ENCODE measurements at regions not wholly inside any gene's neighbourhood (a gene's known extent, or its start where the extent isn't known, plus 50 kb on each side); places are given as distances from the start of the nearest gene placed in this dataset.
A peak's percentile ranks its signal among the peaks of the same experiment; 100 is the strongest.

DNA sequence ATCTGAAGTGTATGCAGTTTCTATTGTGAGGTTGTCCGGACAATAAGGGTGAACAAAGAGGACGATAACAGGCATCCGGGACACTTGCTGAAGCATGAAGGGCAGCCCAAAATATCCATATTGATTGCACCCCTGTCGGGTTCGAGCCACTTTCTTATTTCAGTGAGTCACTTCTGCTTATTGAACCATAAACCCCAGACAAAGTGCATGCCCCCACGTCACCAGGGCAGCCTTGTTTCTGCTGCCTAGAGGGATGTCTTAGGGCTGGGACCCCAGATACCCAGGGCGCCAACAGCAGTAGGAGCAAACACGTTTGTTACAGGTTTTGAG lies 175.3 kb upstream of the LYZL1 start:
- TF ChIP-seq POLR2A (IDR thresholded peaks at IDR 0.05), result no peak
- no peak overlapping the region for H3K4me3 ChIP-seq
- WGBS, 5 donors, result 47 to 61% (median 50%) methylated on average over 8 of the region's 8 CpGs
- intact Hi-C loops (cut with DNase I; ENCODE audit: low total_unique reads), result no loop called here
- DNase-seq, result no peak
- H3K9me3 ChIP-seq, result peaks cover 0 to 25% (median 21%) of the 10 kb centered on the region in 4 donors
- H3K4me1 ChIP-seq, result no peaks in the 10 kb centered on the region
- no peaks in the 10 kb centered on the region for H3K27me3 ChIP-seq
- no peak overlapping the region for H3K27ac ChIP-seq
- H3K36me3 ChIP-seq, result no peaks in the 10 kb centered on the region

DNA sequence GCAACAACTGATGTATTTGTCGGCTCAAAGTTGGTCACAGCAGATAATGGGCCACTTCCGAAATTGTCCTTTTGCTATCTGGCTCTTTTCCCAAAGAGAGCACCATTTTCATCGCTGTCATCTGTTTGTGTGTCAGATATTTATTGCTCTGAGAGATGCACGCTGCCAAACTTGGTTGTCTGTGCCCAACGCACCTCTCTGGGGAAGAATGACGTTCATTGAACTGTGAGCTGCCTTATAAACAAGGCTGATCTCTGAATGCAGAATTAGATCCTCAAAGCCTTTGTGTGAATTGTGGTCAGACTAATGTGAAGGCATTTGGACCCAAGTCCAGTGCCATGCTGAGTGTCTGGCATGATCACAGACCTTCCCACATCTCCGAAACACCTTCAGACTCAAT lies 174.7 kb upstream of the LYZL1 start:
- 86 to 92% (median 88%) methylated on average over 7 of the region's 7 CpGs for WGBS, 5 donors
- H3K27ac ChIP-seq, result no peak overlapping the region

DNA sequence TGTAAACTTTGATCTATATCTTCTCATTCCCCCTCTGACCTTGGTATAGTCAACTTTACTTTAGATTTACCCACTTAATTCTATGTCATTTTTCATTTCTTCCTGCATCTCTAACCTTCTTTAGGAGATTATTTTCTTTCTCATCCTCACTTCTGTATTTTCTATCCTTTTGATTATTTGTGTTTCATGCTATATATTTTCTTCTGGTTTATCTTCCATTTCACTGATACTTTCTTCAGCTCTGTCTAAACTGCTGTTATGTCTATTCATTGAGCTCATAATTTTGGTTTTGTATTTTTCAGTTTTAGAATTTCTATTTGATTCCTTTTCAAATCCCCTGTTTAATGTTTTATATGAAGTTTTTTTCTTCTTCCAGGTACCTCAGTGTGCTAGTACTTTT lies 171.1 kb upstream of the LYZL1 start:
- Histone ChIP-seq H3K27me3 (no peaks in the 10 kb centered on the region), H3K27ac (no peak overlapping the region), H3K36me3 (no peaks in the 10 kb centered on the region), H3K9me3 (peaks cover 0 to 30% (median 21%) of the 10 kb centered on the region in 4 donors), H3K4me3 (no peak overlapping the region), H3K4me1 (no peaks in the 10 kb centered on the region)
- TF ChIP-seq, protein P1, sequence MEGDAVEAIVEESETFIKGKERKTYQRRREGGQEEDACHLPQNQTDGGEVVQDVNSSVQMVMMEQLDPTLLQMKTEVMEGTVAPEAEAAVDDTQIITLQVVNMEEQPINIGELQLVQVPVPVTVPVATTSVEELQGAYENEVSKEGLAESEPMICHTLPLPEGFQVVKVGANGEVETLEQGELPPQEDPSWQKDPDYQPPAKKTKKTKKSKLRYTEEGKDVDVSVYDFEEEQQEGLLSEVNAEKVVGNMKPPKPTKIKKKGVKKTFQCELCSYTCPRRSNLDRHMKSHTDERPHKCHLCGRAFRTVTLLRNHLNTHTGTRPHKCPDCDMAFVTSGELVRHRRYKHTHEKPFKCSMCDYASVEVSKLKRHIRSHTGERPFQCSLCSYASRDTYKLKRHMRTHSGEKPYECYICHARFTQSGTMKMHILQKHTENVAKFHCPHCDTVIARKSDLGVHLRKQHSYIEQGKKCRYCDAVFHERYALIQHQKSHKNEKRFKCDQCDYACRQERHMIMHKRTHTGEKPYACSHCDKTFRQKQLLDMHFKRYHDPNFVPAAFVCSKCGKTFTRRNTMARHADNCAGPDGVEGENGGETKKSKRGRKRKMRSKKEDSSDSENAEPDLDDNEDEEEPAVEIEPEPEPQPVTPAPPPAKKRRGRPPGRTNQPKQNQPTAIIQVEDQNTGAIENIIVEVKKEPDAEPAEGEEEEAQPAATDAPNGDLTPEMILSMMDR (IDR thresholded peaks at IDR 0.05), result no peak
- TF ChIP-seq POLR2AphosphoS5 (IDR thresholded peaks at IDR 0.05) (no peak), EP300 (IDR thresholded peaks at IDR 0.05) (no peak), POLR2A (IDR thresholded peaks at IDR 0.05) (no peak)
- no peak for DNase-seq
- intact Hi-C loops (cut with DNase I; ENCODE audit: low total_unique reads), result no loop called here

More for the DNA sequence above, 174.7 kb upstream of the LYZL1 start:
- peaks cover 0 to 30% (median 21%) of the 10 kb centered on the region in 4 donors for H3K9me3 ChIP-seq
- H3K4me3 ChIP-seq, result no peak overlapping the region
- H3K27me3 ChIP-seq, result no peaks in the 10 kb centered on the region
- no peaks in the 10 kb centered on the region for H3K36me3 ChIP-seq
- intact Hi-C loops (cut with DNase I; ENCODE audit: low total_unique reads), result no loop called here
- no peaks in the 10 kb centered on the region for H3K4me1 ChIP-seq
- no peak for TF ChIP-seq POLR2AphosphoS5 (IDR thresholded peaks at IDR 0.05)
- no peak for TF ChIP-seq POLR2A (IDR thresholded peaks at IDR 0.05)
- TF ChIP-seq, protein P1 (IDR thresholded peaks at IDR 0.05), result no peak
- TF ChIP-seq EP300 (IDR thresholded peaks at IDR 0.05), result no peak
- no peak for DNase-seq

DNA sequence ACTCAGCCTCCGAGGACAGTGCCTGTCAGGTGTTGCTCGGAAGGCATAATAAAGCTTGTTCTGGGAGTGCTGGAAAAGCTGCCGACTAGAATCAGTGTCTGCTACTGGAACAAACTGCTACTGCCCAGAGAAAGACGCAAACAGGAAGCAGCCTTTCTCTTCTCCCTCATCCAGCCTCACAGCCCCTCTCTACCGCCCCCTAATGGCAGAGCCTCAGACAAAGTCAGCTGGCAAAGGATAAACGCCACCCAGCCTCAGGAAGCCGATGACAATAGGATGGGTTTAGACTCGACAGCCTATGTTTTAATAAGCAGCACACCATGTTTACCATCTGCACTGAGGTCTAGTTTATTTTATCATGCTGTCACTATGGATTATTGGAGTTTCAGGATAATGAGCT lies 169.5 kb upstream of the LYZL1 start:
- Histone ChIP-seq H3K36me3 (no peaks in the 10 kb centered on the region), H3K27me3 (no peaks in the 10 kb centered on the region), H3K4me3 (no peak overlapping the region), H3K27ac (no peak overlapping the region), H3K4me1 (no peaks in the 10 kb centered on the region), H3K9me3 (peaks cover 0 to 39% (median 21%) of the 10 kb centered on the region in 4 donors)
- intact Hi-C loops (cut with DNase I; ENCODE audit: low total_unique reads), result no loop called here
- peak; percentile 59 to 71 for DNase-seq
- TF ChIP-seq, protein P1 (IDR thresholded peaks at IDR 0.05), result peak in 2 of 7 experiments; percentile 7 to 27
- no peak for TF ChIP-seq POLR2A (IDR thresholded peaks at IDR 0.05)
- WGBS, 5 donors, result 52 to 61% (median 55%) methylated on average over 7 to 8 of the region's 8 CpGs

DNA sequence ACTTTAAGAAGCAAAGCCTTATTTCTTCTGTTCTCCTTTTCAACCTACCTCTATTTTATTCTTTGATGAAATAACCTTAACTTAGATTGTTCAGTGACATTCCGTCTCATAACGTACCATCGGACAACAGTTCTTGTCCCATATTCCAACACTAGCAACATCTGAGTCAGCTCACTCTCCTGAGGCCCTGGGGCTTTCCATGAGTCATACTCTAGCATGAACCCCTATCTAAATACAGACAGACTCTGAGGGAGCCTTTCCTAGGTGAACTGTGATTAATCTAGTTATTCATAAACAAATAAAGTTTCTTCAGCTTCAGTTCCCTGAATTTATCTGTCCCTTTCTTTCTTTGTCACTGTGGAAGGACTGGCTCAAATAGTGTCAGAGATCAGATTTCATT lies 168.7 kb upstream of the LYZL1 start:
- WGBS, 5 donors, result 66 to 82% (median 77%) methylated on average over 3 of the region's 3 CpGs
- H3K36me3 ChIP-seq, result no peaks in the 10 kb centered on the region
- DNase-seq, result peak in 1 of 2 donors; percentile 22
- no peaks in the 10 kb centered on the region for H3K27me3 ChIP-seq
- H3K9me3 ChIP-seq, result peaks cover 0 to 39% (median 21%) of the 10 kb centered on the region in 4 donors
- no peak overlapping the region for H3K4me3 ChIP-seq
- TF ChIP-seq POLR2AphosphoS5 (IDR thresholded peaks at IDR 0.05), result no peak
- no peak for TF ChIP-seq POLR2A (IDR thresholded peaks at IDR 0.05)
- TF ChIP-seq EP300 (IDR thresholded peaks at IDR 0.05), result no peak
- intact Hi-C loops (cut with DNase I; ENCODE audit: low total_unique reads), result no loop called here
- no peaks in the 10 kb centered on the region for H3K4me1 ChIP-seq
- no peak overlapping the region for H3K27ac ChIP-seq

Measured in stomach (tissue), 8 donors.